ENCODE measurements at regions not wholly inside any gene's neighbourhood (a gene's known extent, or its start where the extent isn't known, plus 50 kb on each side); places are given as distances from the start of the nearest gene placed in this dataset.

DNA sequence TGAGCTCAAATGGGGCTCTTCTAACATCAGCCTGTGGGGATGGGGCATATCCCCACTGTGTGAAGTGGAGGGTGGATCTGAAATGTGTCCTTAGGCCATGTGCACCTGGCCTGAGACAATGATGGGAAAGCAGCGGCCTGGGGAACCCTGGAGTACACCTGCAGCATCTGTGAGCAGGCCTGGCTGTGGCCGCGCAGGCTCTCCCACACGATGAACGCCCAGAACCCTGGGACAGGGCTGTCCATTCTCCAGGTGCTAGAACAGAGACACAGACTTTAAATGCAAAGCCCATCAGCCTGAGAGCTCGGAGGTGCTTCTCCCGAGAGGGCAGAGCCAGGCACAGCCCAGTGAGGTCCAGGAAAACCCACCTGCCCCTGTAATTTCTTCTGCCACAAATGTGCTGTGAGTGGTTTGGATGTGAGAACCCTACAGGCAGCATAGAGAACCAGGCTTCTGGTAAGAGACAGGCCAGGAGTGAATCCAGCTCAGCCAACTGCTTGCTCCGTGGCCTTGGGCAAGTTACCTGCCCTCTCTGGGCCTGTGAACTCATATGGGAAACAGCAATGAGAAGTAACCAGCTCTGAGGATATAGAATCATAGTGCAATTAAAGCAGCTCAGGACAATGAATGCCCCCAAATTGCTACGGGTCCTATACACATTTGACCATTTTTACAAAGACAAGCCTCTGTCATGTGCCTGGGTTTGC lies 167.9 kb downstream of the SHANK2 start:
- H3K9me3 Mint-ChIP-seq, result peaks cover 2% of the 10 kb centered on the region; the same call in 2 of the 3 replicates
- no peaks in the 10 kb centered on the region for H3K4me1 ChIP-seq (ENCODE audit: insufficient read depth)
- H3K36me3 Mint-ChIP-seq (ENCODE audit: low read depth), result peaks cover 30% of the 10 kb centered on the region
- H3K27me3 ChIP-seq (ENCODE audit: insufficient read depth), result no peaks in the 10 kb centered on the region
- H2AFZ ChIP-seq, result no peak overlapping the region
- ATAC-seq, result no peak
- peaks cover 7% of the 10 kb centered on the region for H3K27me3 Mint-ChIP-seq (ENCODE audit: insufficient read depth, low read depth, poor library complexity)
- H3K4me2 ChIP-seq, result no peak overlapping the region
- peaks cover 10% of the 10 kb centered on the region for H3K4me1 Mint-ChIP-seq
- no peak for DNase-seq (ENCODE audit: low spot score)
- H3F3A ChIP-seq (replicated peaks; ENCODE audit: low read depth), result 0 out of 2 replicates have a peak, but pooled peaks cover 12% of the 10 kb centered on the region
- no peak overlapping the region for H3K27ac ChIP-seq (ENCODE audit: low read depth)
- H3K36me3 ChIP-seq (ENCODE audit: insufficient read depth), result no peaks in the 10 kb centered on the region
- TF ChIP-seq STAT1 (IDR thresholded peaks at IDR 0.05; ENCODE audit: unreplicated experiment), result no peak
- no peak for TF ChIP-seq JUNB (IDR thresholded peaks at IDR 0.05; ENCODE audit: unreplicated experiment)
- TF ChIP-seq, protein P1, sequence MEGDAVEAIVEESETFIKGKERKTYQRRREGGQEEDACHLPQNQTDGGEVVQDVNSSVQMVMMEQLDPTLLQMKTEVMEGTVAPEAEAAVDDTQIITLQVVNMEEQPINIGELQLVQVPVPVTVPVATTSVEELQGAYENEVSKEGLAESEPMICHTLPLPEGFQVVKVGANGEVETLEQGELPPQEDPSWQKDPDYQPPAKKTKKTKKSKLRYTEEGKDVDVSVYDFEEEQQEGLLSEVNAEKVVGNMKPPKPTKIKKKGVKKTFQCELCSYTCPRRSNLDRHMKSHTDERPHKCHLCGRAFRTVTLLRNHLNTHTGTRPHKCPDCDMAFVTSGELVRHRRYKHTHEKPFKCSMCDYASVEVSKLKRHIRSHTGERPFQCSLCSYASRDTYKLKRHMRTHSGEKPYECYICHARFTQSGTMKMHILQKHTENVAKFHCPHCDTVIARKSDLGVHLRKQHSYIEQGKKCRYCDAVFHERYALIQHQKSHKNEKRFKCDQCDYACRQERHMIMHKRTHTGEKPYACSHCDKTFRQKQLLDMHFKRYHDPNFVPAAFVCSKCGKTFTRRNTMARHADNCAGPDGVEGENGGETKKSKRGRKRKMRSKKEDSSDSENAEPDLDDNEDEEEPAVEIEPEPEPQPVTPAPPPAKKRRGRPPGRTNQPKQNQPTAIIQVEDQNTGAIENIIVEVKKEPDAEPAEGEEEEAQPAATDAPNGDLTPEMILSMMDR (conservative IDR thresholded peaks at IDR 0.05; ENCODE audit: low read depth in 2 of 2), result no peak
- no peak for TF ChIP-seq CREB1 (CRISPR knock-in tag; IDR thresholded peaks at IDR 0.05; ENCODE audit: low read depth)
- no peak for TF ChIP-seq ZNF114 (CRISPR knock-in tag; IDR thresholded peaks at IDR 0.05)
- TF ChIP-seq, protein P2, sequence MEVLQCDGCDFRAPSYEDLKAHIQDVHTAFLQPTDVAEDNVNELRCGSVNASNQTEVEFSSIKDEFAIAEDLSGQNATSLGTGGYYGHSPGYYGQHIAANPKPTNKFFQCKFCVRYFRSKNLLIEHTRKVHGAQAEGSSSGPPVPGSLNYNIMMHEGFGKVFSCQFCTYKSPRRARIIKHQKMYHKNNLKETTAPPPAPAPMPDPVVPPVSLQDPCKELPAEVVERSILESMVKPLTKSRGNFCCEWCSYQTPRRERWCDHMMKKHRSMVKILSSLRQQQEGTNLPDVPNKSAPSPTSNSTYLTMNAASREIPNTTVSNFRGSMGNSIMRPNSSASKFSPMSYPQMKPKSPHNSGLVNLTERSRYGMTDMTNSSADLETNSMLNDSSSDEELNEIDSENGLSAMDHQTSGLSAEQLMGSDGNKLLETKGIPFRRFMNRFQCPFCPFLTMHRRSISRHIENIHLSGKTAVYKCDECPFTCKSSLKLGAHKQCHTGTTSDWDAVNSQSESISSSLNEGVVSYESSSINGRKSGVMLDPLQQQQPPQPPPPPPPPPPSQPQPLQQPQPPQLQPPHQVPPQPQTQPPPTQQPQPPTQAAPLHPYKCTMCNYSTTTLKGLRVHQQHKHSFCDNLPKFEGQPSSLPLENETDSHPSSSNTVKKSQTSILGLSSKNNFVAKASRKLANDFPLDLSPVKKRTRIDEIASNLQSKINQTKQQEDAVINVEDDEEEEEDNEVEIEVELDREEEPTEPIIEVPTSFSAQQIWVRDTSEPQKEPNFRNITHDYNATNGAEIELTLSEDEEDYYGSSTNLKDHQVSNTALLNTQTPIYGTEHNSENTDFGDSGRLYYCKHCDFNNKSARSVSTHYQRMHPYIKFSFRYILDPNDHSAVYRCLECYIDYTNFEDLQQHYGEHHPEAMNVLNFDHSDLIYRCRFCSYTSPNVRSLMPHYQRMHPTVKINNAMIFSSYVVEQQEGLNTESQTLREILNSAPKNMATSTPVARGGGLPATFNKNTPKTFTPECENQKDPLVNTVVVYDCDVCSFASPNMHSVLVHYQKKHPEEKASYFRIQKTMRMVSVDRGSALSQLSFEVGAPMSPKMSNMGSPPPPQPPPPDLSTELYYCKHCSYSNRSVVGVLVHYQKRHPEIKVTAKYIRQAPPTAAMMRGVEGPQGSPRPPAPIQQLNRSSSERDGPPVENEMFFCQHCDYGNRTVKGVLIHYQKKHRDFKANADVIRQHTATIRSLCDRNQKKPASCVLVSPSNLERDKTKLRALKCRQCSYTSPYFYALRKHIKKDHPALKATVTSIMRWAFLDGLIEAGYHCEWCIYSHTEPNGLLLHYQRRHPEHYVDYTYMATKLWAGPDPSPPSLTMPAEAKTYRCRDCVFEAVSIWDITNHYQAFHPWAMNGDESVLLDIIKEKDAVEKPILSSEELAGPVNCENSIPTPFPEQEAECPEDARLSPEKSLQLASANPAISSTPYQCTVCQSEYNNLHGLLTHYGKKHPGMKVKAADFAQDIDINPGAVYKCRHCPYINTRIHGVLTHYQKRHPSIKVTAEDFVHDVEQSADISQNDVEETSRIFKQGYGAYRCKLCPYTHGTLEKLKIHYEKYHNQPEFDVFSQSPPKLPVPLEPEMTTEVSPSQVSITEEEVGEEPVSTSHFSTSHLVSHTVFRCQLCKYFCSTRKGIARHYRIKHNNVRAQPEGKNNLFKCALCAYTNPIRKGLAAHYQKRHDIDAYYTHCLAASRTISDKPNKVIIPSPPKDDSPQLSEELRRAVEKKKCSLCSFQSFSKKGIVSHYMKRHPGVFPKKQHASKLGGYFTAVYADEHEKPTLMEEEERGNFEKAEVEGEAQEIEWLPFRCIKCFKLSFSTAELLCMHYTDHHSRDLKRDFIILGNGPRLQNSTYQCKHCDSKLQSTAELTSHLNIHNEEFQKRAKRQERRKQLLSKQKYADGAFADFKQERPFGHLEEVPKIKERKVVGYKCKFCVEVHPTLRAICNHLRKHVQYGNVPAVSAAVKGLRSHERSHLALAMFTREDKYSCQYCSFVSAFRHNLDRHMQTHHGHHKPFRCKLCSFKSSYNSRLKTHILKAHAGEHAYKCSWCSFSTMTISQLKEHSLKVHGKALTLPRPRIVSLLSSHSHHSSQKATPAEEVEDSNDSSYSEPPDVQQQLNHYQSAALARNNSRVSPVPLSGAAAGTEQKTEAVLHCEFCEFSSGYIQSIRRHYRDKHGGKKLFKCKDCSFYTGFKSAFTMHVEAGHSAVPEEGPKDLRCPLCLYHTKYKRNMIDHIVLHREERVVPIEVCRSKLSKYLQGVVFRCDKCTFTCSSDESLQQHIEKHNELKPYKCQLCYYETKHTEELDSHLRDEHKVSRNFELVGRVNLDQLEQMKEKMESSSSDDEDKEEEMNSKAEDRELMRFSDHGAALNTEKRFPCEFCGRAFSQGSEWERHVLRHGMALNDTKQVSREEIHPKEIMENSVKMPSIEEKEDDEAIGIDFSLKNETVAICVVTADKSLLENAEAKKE (CRISPR knock-in tag; IDR thresholded peaks at IDR 0.05), result no peak
- TF ChIP-seq, protein P3, sequence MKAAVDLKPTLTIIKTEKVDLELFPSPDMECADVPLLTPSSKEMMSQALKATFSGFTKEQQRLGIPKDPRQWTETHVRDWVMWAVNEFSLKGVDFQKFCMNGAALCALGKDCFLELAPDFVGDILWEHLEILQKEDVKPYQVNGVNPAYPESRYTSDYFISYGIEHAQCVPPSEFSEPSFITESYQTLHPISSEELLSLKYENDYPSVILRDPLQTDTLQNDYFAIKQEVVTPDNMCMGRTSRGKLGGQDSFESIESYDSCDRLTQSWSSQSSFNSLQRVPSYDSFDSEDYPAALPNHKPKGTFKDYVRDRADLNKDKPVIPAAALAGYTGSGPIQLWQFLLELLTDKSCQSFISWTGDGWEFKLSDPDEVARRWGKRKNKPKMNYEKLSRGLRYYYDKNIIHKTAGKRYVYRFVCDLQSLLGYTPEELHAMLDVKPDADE (IDR thresholded peaks at IDR 0.05), result no peak
- no peak for TF ChIP-seq POLR2AphosphoS5 (IDR thresholded peaks at IDR 0.05; ENCODE audit: low read depth)
- TF ChIP-seq EZH2phosphoT487 (IDR thresholded peaks at IDR 0.05; ENCODE audit: unreplicated experiment), result no peak
- TF ChIP-seq, protein P4, sequence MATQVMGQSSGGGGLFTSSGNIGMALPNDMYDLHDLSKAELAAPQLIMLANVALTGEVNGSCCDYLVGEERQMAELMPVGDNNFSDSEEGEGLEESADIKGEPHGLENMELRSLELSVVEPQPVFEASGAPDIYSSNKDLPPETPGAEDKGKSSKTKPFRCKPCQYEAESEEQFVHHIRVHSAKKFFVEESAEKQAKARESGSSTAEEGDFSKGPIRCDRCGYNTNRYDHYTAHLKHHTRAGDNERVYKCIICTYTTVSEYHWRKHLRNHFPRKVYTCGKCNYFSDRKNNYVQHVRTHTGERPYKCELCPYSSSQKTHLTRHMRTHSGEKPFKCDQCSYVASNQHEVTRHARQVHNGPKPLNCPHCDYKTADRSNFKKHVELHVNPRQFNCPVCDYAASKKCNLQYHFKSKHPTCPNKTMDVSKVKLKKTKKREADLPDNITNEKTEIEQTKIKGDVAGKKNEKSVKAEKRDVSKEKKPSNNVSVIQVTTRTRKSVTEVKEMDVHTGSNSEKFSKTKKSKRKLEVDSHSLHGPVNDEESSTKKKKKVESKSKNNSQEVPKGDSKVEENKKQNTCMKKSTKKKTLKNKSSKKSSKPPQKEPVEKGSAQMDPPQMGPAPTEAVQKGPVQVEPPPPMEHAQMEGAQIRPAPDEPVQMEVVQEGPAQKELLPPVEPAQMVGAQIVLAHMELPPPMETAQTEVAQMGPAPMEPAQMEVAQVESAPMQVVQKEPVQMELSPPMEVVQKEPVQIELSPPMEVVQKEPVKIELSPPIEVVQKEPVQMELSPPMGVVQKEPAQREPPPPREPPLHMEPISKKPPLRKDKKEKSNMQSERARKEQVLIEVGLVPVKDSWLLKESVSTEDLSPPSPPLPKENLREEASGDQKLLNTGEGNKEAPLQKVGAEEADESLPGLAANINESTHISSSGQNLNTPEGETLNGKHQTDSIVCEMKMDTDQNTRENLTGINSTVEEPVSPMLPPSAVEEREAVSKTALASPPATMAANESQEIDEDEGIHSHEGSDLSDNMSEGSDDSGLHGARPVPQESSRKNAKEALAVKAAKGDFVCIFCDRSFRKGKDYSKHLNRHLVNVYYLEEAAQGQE (IDR thresholded peaks at IDR 0.05; ENCODE audit: unreplicated experiment), result no peak
- TF ChIP-seq EZH2 (IDR thresholded peaks at IDR 0.05; ENCODE audit: low read depth, unreplicated experiment), result no peak
- no peak for TF ChIP-seq ZNF331 (CRISPR knock-in tag; IDR thresholded peaks at IDR 0.05; ENCODE audit: low read depth)
- no peak for TF ChIP-seq NANOG (IDR thresholded peaks at IDR 0.05; ENCODE audit: borderline replicate concordance)
- no peaks in the 10 kb centered on the region for H3K9me2 ChIP-seq (ENCODE audit: insufficient read depth)
- no peak overlapping the region for H3K27ac Mint-ChIP-seq
- no peak overlapping the region for H3K4me3 ChIP-seq
- H3K4me3 Mint-ChIP-seq, result no peak overlapping the region
- no peaks in the 10 kb centered on the region; the same call in 1 of the 2 replicates for H4K20me1 ChIP-seq (replicated peaks; ENCODE audit: insufficient read depth)
- no peaks in the 10 kb centered on the region for H3K79me2 ChIP-seq (replicated peaks; ENCODE audit: insufficient read depth)
